SK-N-SH treated with all-trans-retinoic acid at 6 μM for 48 hours (cell line): ENCODE measurements at regions not wholly inside any gene's neighbourhood (a gene's known extent, or its start where the extent isn't known, plus 50 kb on each side); places are given as distances from the start of the nearest gene placed in this dataset.

Experiments used
- ATAC-seq: fragments of 200-7000 bp; cut with Tn5 transposase; 3 replicates; pipeline ENCODE4 v1.9.1; 2020; ENCODE audit warnings: mild to moderate bottlenecking, moderate library complexity
- ARNTL ChIP-seq: fragments of 450-650 bp; formaldehyde crosslinking; IDR thresholded peaks from 2 replicates; pipeline ENCODE4 v1.5.0; 2020; ENCODE audit warnings: low read depth, mild to moderate bottlenecking, moderate library complexity, borderline replicate concordance
- CREB5 ChIP-seq: fragments of 250-450 bp; sonication (Bioruptor Pico); IDR thresholded peaks from 2 replicates; pipeline ENCODE4 v1.5.1; 2020; ENCODE audit warnings: low read depth, mild to moderate bottlenecking, moderate library complexity
- CSDC2 ChIP-seq: fragments of 250-450 bp; sonication (Bioruptor Pico); IDR thresholded peaks from 2 replicates; pipeline ENCODE4 v1.5.0; 2020; ENCODE audit warnings: mild to moderate bottlenecking, moderate library complexity
- CSRNP3 ChIP-seq: fragments of 250-450 bp; sonication (Bioruptor Pico); IDR thresholded peaks from 2 replicates; pipeline ENCODE4 v1.5.1; 2021; ENCODE audit warnings: mild to moderate bottlenecking, moderate library complexity
- ESRRG ChIP-seq: fragments of 250-450 bp; sonication (Bioruptor Pico); IDR thresholded peaks from 2 replicates; pipeline ENCODE4 v1.6.1; 2021; ENCODE audit warnings: mild to moderate bottlenecking
- GLIS3 ChIP-seq: fragments of 250-450 bp; sonication (Bioruptor Pico); IDR thresholded peaks from 2 replicates; pipeline ENCODE4 v1.5.0; 2020; ENCODE audit warnings: mild to moderate bottlenecking, moderate library complexity
- ISL1 ChIP-seq: fragments of 250-450 bp; sonication (Bioruptor Pico); IDR thresholded peaks from 2 replicates; pipeline ENCODE4 v2.1.2; 2022; ENCODE audit warnings: mild to moderate bottlenecking, moderate library complexity
- OSR1 ChIP-seq: fragments of 250-450 bp; sonication (Bioruptor Pico); IDR thresholded peaks from 2 replicates; pipeline ENCODE4 v1.8.0; 2022; ENCODE audit warnings: moderate library complexity, mild to moderate bottlenecking, inconsistent platforms
- PPARA ChIP-seq: fragments of 250-450 bp; sonication (Bioruptor Pico); IDR thresholded peaks from 2 replicates; pipeline ENCODE4 v1.5.0; 2020; ENCODE audit warnings: mild to moderate bottlenecking, borderline replicate concordance
- RARB ChIP-seq: fragments of 250-450 bp; sonication (Bioruptor Pico); IDR thresholded peaks from 2 replicates; pipeline ENCODE4 v1.8.0; 2021; ENCODE audit warnings: mild to moderate bottlenecking, moderate library complexity
- SNAI2 ChIP-seq: fragments of 250-450 bp; sonication (Bioruptor Pico); IDR thresholded peaks from 2 replicates; pipeline ENCODE4 v1.5.0; 2020; ENCODE audit warnings: mild to moderate bottlenecking, moderate library complexity
- TCF4 ChIP-seq: fragments of 250-450 bp; sonication (Bioruptor Pico); IDR thresholded peaks from 2 replicates; pipeline ENCODE4 v1.8.0; 2021; ENCODE audit warnings: mild to moderate bottlenecking, moderate library complexity, borderline replicate concordance
- TSHZ2 ChIP-seq: fragments of 250-450 bp; sonication (Bioruptor Pico); IDR thresholded peaks from 2 replicates; pipeline ENCODE4 v1.5.0; 2020; ENCODE audit warnings: mild to moderate bottlenecking, moderate library complexity
- ZC3H10 ChIP-seq: fragments of 250-450 bp; sonication (Bioruptor Pico); IDR thresholded peaks from 2 replicates; pipeline ENCODE4 v1.5.1; 2021; ENCODE audit warnings: mild to moderate bottlenecking, moderate library complexity
- ZFP3 ChIP-seq: fragments of 250-450 bp; sonication (Bioruptor Pico); IDR thresholded peaks from 2 replicates; pipeline ENCODE4 v1.5.0; 2020; ENCODE audit warnings: mild to moderate bottlenecking, moderate library complexity
- ZFP30 ChIP-seq: fragments of 450-650 bp; formaldehyde crosslinking; IDR thresholded peaks from 2 replicates; pipeline ENCODE4 v1.5.0; 2022; ENCODE audit warnings: mild to moderate bottlenecking, moderate library complexity
- ZNF565 ChIP-seq: fragments of 450-650 bp; formaldehyde crosslinking; conservative IDR thresholded peaks from 2 replicates; pipeline ENCODE4 v1.5.0; 2020; ENCODE audit warnings: low read depth, mild to moderate bottlenecking, moderate library complexity
- ZNF70 ChIP-seq: fragments of 450-650 bp; formaldehyde crosslinking; IDR thresholded peaks from 2 replicates; pipeline ENCODE4 v1.5.0; 2020; ENCODE audit warnings: mild to moderate bottlenecking, moderate library complexity
- ZNF8 ChIP-seq: fragments of 450-650 bp; formaldehyde crosslinking; IDR thresholded peaks from 2 replicates; pipeline ENCODE4 v1.5.0; 2020; ENCODE audit warnings: mild to moderate bottlenecking, moderate library complexity
- TF ChIP-seq, protein P1 (sequence below): fragments of 250-450 bp; sonication (Bioruptor Pico); IDR thresholded peaks from 2 replicates; pipeline ENCODE4 v1.8.0; 2021; ENCODE audit warnings: low read depth, mild to moderate bottlenecking, moderate library complexity, borderline replicate concordance
- TF ChIP-seq, protein P2 (sequence below): fragments of 250-450 bp; sonication (Bioruptor Pico); IDR thresholded peaks from 2 replicates; pipeline ENCODE4 v1.8.0; 2020; ENCODE audit warnings: mild to moderate bottlenecking, moderate library complexity, borderline replicate concordance

GRCh38 chr10:129381741-129382140, 85.3 kb upstream of the MGMT start (continued):
- no peak for TF ChIP-seq ZNF70 (CRISPR knock-in tag)

- ATAC-seq = no peak
- TF ChIP-seq TCF4 (CRISPR knock-in tag) = no peak
- TF ChIP-seq, protein P1, sequence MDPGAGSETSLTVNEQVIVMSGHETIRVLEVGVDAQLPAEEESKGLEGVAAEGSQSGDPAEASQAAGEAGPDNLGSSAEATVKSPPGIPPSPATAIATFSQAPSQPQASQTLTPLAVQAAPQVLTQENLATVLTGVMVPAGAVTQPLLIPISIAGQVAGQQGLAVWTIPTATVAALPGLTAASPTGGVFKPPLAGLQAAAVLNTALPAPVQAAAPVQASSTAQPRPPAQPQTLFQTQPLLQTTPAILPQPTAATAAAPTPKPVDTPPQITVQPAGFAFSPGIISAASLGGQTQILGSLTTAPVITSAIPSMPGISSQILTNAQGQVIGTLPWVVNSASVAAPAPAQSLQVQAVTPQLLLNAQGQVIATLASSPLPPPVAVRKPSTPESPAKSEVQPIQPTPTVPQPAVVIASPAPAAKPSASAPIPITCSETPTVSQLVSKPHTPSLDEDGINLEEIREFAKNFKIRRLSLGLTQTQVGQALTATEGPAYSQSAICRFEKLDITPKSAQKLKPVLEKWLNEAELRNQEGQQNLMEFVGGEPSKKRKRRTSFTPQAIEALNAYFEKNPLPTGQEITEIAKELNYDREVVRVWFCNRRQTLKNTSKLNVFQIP (CRISPR knock-in tag) = no peak
- no peak for TF ChIP-seq TSHZ2 (CRISPR knock-in tag)
- no peak for TF ChIP-seq GLIS3 (CRISPR knock-in tag)
- no peak for TF ChIP-seq RARB
- no peak for TF ChIP-seq ZNF8 (CRISPR knock-in tag)
- TF ChIP-seq CSDC2 (CRISPR knock-in tag) = no peak
- TF ChIP-seq ESRRG (CRISPR knock-in tag) = no peak
- no peak for TF ChIP-seq CSRNP3 (CRISPR knock-in tag)
- TF ChIP-seq ZFP30 = no peak
- no peak for TF ChIP-seq ISL1 (CRISPR knock-in tag)
These were observed 84.6 kb upstream of the MGMT start for GRCh38 chr10:129382401-129382800.

- TF ChIP-seq, protein P2, sequence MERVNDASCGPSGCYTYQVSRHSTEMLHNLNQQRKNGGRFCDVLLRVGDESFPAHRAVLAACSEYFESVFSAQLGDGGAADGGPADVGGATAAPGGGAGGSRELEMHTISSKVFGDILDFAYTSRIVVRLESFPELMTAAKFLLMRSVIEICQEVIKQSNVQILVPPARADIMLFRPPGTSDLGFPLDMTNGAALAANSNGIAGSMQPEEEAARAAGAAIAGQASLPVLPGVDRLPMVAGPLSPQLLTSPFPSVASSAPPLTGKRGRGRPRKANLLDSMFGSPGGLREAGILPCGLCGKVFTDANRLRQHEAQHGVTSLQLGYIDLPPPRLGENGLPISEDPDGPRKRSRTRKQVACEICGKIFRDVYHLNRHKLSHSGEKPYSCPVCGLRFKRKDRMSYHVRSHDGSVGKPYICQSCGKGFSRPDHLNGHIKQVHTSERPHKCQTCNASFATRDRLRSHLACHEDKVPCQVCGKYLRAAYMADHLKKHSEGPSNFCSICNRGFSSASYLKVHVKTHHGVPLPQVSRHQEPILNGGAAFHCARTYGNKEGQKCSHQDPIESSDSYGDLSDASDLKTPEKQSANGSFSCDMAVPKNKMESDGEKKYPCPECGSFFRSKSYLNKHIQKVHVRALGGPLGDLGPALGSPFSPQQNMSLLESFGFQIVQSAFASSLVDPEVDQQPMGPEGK = no peak
- TF ChIP-seq ZFP30 = no peak
- TF ChIP-seq PPARA (CRISPR knock-in tag) = no peak
- no peak for TF ChIP-seq CREB5
- no peak for TF ChIP-seq RARB
- TF ChIP-seq ZNF70 (CRISPR knock-in tag) = no peak
- no peak for TF ChIP-seq ARNTL (CRISPR knock-in tag)
- no peak for TF ChIP-seq SNAI2
- no peak for TF ChIP-seq ZC3H10 (CRISPR knock-in tag)
- TF ChIP-seq OSR1 (CRISPR knock-in tag) = no peak
- TF ChIP-seq ISL1 (CRISPR knock-in tag) = no peak
- TF ChIP-seq CSDC2 (CRISPR knock-in tag) = no peak
- no peak for TF ChIP-seq GLIS3 (CRISPR knock-in tag)
- TF ChIP-seq CSRNP3 (CRISPR knock-in tag) = no peak
- TF ChIP-seq ZNF565 = no peak
- TF ChIP-seq TCF4 (CRISPR knock-in tag) = no peak
- no peak for TF ChIP-seq TSHZ2 (CRISPR knock-in tag)
- no peak for TF ChIP-seq ZFP3 (CRISPR knock-in tag)
- TF ChIP-seq, protein P1 (CRISPR knock-in tag) = no peak
- no peak for ATAC-seq
These were observed 83.4 kb upstream of the MGMT start for GRCh38 chr10:129383651-129384050.
